Suppressor macrophage treated with lipopolysaccharide for 4 hours (primary cell): ENCODE measurements at regions not wholly inside any gene's neighbourhood (a gene's known extent, or its start where the extent isn't known, plus 50 kb on each side); places are given as distances from the start of the nearest gene placed in this dataset.
"Not testable (repeated sequence)": the region's sequence is repeated elsewhere in the genome, so short reads cannot be mapped to it uniquely, and the experiment has no call there.

Experiments
- DNase-seq: peaks from one replicate; pipeline ENCODE4 v3.0.0-alpha.2; 2020

GRCh38 chr2:47964277-47964676, 58.0 kb upstream of the FBXO11 start:
- DNase-seq, result no peak

GRCh38 chr2:47964722-47965434, 58.6 kb upstream of the FBXO11 start:
- DNase-seq, result no peak

- not testable (repeated sequence) for DNase-seq
Measured at GRCh38 chr2:47976728-47977127, 70.4 kb upstream of the FBXO11 start.

- DNase-seq, result no peak
Measured at GRCh38 chr2:47984041-47984440, 77.7 kb upstream of the FBXO11 start.

- no peak for DNase-seq
Measured at GRCh38 chr2:47990503-47990902, 84.2 kb upstream of the FBXO11 start.

GRCh38 chr2:47992671-47993070, 86.4 kb upstream of the FBXO11 start:
- no peak for DNase-seq

GRCh38 chr2:47996808-47997207, 90.5 kb upstream of the FBXO11 start:
- no peak for DNase-seq

- no peak for DNase-seq
Measured at GRCh38 chr2:47999512-47999911, 93.2 kb upstream of the FBXO11 start.

- no peak for DNase-seq
Measured at GRCh38 chr2:48001498-48001897, 95.2 kb upstream of the FBXO11 start.

- no peak for DNase-seq
Measured at GRCh38 chr2:48006094-48006493, 99.8 kb upstream of the FBXO11 start.

- no peak for DNase-seq
Measured at GRCh38 chr2:48007699-48008268, 101.5 kb upstream of the FBXO11 start.

GRCh38 chr2:48009256-48009655, 103.0 kb upstream of the FBXO11 start:
- no peak for DNase-seq

GRCh38 chr2:48015421-48015820, 109.1 kb upstream of the FBXO11 start:
- DNase-seq, result no peak

GRCh38 chr2:48016225-48017019, 110.1 kb upstream of the FBXO11 start:
- DNase-seq, result no peak

GRCh38 chr2:48017136-48017535, 110.8 kb upstream of the FBXO11 start:
- DNase-seq, result no peak

- DNase-seq, result no peak
Measured at GRCh38 chr2:48018480-48018879, 112.2 kb upstream of the FBXO11 start.

- DNase-seq, result no peak
Measured at GRCh38 chr2:48026865-48027264, 120.6 kb upstream of the FBXO11 start.

GRCh38 chr2:48032765-48033164, 126.5 kb upstream of the FBXO11 start:
- DNase-seq, result no peak

- peak; percentile 21 for DNase-seq
Measured at GRCh38 chr2:48034295-48034694, 128.0 kb upstream of the FBXO11 start.

GRCh38 chr2:48036312-48036711, 130.0 kb upstream of the FBXO11 start:
- no peak for DNase-seq

- DNase-seq, result no peak
Measured at GRCh38 chr2:48039209-48039990, 133.1 kb upstream of the FBXO11 start.

- DNase-seq, result peak; percentile 60
Measured at GRCh38 chr2:48043131-48043700, 136.9 kb upstream of the FBXO11 start.

GRCh38 chr2:48043746-48044145, 137.4 kb upstream of the FBXO11 start:
- no peak for DNase-seq
